Fibroblast of peridontal ligament (primary cell): ENCODE measurements at regions not wholly inside any gene's neighbourhood (a gene's known extent, or its start where the extent isn't known, plus 50 kb on each side); places are given as distances from the start of the nearest gene placed in this dataset.

Experiments
- DNase-seq: peaks from one replicate; pipeline ENCODE4 v3.0.0-alpha.2; 2010; ENCODE audit errors: extremely low read depth

DNA sequence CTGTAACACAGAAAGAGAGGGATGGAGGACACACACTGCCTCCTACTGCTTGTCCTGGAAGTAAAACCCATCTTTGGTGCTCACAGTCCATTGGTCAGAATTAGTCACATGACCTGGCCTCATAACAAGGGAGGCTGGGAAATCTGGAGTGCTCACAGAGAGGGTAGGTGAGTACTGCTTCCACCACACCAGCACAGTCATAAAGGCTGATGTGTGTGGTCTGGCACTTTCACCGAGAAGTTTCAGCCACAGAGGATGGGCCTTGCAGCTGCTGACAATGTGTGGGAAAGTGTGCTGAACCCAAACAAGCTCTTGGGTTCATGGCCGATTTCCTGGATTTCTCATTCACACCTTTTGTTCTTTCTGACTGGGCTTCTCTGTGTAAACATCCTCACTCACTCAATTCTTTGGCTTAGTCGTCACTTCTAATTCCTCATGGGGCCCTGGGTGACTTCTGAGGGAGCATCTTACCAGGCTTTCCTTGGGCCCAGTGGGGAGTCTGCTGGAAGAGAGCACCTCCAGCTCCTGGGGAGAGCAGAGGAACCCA lies 100.7 kb downstream of the ASB7 start:
- peak; percentile 29 for DNase-seq

- no peak for DNase-seq
These were observed 101.3 kb downstream of the ASB7 start for GRCh38 chr15:100703671-100704070.

DNA sequence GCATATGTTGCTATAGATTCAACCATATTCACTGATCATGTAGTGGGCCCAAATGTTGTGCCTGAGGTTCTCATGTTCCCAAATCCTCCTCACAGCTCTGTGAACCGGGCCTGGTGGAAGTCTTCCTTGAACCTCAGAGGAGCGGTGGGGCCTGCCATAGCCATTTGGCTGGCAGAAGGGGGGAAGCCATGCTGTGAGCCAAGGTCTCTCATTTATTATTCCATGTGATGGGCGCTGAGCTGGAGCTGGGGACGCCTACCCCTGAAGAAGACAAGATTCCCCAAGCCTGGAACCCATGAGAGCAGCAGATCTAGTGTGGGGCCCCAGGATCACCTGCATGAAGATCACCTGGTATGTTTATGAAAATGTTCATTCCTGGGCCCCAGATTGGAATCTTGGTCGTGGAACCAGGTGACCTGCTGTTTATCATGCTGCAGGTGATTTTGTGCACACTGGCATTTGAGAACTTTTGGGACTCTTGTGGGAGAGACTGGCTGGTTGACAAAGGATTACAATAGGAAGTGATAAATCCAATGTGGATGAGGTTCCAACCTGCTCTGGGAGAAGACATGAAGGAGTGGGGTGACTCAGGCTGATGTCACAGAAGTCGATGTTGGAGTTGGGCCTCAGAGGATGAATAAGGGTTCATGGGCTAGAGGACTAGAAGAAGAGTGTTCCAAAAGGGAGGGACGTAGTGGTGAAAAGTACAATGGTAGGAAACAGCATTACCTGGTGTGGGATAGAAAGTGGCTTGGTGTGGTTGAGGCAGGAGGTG lies 102.1 kb downstream of the ASB7 start:
- DNase-seq = peak; percentile 55

- DNase-seq = no peak
These were observed 102.7 kb downstream of the ASB7 start for GRCh38 chr15:100705065-100705464.

- DNase-seq = no peak
These were observed 103.5 kb downstream of the ASB7 start for GRCh38 chr15:100705841-100706240.

DNA sequence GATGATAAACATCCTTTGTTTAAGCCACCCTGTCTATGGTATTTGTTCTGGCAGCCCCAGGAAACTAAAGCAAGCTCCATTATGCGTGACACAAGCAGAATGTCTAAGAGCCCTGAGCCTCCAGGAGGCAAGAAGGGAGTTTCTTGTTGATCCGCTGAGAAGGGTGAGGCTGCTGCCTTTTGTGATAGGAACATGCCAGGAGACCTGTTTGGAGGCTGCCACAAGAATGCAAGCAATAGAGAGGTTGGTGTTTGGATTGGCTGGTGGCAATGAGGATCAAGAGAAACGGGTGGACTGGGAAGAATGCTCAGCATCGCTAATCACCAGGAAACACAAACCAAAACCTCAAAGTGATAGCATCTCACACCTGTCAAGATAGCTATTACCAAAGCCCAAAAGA lies 104.8 kb downstream of the ASB7 start:
- DNase-seq = no peak

DNA sequence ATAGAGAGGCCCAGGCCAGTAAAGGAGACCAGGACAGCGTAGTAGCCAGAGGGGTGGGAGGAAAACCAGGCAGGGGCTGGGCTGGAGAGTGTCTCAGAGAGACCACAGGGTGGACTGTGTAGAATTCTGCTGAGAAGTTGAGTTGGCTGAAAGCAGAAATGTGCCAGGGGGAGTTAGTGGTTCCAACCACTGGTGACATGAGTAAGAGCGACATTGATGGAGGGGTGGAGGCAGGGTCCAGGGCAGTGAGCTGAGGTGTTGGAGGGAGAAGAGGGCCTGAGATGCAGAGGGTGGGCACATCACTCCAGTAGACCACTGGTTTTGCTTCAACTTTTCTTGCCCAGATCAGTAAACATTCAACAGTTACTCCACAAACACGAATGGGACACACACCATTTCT lies 106.5 kb downstream of the ASB7 start:
- no peak for DNase-seq

GRCh38 chr15:100710222-100710621 lies 107.8 kb downstream of the ASB7 start:
- no peak for DNase-seq

GRCh38 chr15:100710744-100711515 lies 108.5 kb downstream of the ASB7 start:
- no peak for DNase-seq

- DNase-seq = no peak
These were observed 109.2 kb downstream of the ASB7 start for GRCh38 chr15:100711516-100712021.

DNA sequence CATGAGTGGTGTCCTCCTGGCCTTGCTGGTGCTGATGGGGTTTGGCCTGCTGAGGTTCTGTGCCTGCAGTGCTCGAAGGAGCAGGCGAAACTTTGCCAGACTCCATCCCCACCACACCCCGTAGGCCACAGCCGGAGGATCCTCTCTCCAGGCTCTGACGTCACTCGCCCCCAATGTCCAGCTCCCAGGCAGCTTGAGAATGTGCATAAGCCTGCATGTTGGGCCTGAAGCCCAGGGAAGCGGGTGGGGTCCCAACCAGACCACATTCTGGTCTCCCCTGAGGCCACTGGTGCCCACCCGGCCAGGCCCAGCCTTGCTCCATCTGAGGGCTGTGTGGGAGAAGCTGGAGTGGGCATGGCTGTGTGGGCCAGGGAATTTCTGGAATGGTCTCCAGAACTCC lies 109.8 kb downstream of the ASB7 start:
- DNase-seq = peak; percentile 63

- DNase-seq = peak; percentile 45
These were observed 110.9 kb downstream of the ASB7 start for GRCh38 chr15:100713163-100713867.

DNA sequence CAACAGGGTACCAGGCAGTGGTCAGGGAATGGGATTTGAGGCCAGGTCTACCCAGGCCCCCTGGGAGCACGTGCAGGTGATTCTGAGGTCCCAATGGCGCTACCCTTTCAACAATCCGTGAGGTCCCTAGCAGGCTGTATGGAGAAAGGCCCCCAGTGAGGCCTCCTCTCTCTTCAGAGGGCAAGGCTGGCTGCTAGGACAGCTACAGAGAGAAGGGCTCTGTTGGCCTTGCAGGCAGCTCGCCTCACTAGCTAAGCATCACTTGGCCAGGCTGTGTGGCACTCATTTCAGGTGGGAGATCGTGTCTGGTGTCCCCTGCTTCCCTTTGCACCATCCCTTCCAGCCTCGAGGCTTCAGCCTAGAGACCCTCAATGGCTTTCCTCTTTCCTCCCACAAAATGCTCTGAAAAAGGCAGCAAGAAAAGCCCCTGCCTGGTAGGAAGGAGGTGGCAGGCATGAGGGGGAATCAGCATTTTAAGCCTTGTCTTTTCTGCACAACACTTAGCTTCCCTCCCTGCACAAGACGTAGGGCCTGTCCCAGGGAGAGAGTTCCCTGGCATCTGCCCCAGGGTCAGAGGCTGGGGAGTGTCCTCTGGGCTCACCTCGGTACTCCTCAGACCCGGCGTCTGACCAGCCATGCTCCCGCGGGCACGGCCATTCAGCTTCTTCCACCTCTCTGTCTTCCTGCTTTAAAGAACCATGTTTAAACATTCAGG lies 111.8 kb downstream of the ASB7 start:
- DNase-seq = no peak

GRCh38 chr15:100714749-100715342 lies 112.5 kb downstream of the ASB7 start:
- no peak for DNase-seq

DNA sequence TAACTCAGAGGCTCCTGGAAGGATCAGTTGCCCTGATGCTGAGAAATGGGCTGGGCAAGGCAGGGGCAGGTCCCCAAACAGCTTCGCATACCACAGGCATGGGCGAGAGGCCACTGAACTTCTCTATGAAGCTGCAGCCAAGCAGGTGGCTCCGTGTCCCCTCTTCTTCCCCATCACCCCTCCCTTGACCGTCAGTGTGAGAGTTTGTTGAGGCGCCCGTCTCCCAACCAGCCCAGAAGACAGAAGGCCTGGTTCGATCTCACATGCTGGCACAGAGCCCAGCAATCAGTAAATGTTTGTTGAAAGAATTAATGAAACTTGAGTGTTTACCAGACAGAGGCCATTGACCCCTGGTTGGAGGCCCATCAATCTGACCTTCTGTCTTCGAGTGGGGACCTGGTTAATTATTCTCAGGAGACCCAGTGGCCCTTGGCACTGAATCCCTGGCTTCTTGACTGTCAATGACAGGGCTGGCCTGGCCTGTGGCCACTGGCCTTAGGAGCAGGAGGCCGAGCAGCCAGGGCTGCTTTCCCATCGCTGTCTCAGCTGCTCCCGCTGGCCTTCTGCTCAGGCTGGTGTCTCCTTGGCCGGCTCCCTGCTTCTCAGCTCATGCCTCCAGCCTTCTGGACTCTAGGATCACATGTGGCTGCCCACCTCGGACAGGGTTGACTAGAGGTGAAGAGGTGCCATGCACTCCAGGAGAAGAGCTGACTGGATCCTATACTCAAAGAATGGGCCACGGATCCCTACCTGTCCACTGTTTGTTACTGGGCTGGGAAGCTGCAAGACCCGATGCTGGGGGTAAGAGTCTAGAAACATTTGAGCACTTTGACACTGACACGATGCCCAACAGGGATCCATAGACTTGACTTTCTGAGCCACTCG lies 113.4 kb downstream of the ASB7 start:
- DNase-seq = no peak

- no peak for DNase-seq
These were observed 114.2 kb downstream of the ASB7 start for GRCh38 chr15:100716456-100717085.

- no peak for DNase-seq
These were observed 115.2 kb downstream of the ASB7 start for GRCh38 chr15:100717596-100717995.

GRCh38 chr15:100718075-100718980 lies 115.9 kb downstream of the ASB7 start:
- no peak for DNase-seq
